ENCODE measurements at regions not wholly inside any gene's neighbourhood (a gene's known extent, or its start where the extent isn't known, plus 50 kb on each side); places are given as distances from the start of the nearest gene placed in this dataset.

- TF ChIP-seq, protein P1, sequence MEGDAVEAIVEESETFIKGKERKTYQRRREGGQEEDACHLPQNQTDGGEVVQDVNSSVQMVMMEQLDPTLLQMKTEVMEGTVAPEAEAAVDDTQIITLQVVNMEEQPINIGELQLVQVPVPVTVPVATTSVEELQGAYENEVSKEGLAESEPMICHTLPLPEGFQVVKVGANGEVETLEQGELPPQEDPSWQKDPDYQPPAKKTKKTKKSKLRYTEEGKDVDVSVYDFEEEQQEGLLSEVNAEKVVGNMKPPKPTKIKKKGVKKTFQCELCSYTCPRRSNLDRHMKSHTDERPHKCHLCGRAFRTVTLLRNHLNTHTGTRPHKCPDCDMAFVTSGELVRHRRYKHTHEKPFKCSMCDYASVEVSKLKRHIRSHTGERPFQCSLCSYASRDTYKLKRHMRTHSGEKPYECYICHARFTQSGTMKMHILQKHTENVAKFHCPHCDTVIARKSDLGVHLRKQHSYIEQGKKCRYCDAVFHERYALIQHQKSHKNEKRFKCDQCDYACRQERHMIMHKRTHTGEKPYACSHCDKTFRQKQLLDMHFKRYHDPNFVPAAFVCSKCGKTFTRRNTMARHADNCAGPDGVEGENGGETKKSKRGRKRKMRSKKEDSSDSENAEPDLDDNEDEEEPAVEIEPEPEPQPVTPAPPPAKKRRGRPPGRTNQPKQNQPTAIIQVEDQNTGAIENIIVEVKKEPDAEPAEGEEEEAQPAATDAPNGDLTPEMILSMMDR (conservative IDR thresholded peaks at IDR 0.05; ENCODE audit: low read depth, low read length) = no peak
- no peak overlapping the region for H3K4me3 ChIP-seq (ENCODE audit: low read depth, low read length)
- DNase-seq (ENCODE audit: low read depth) = no peak
Observed at GRCh38 chr3:23656199-23656598, 149.6 kb upstream of the UBE2E1 start.

DNA sequence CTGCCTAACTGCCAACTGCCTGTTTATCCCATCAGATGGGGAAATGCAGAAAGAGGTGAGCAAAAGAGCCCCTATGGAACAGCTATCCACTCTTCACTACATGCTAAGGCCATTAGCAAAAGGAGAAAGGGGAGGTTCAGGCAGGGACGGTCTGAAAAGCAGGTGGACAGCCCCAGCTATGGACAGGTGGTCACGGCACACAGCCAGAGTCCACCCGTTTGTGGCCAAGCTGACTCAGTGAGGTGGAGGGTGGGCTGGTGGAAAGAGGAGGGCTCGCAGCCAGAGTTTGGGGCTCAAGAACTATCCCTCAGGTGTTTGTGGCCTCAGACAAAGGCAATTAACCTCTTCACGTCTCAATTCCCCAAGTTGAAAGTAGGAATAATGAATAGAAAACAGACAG, 148.9 kb upstream of the UBE2E1 start:
- TF ChIP-seq, protein P1 (conservative IDR thresholded peaks at IDR 0.05; ENCODE audit: low read depth, low read length) = no peak

DNA sequence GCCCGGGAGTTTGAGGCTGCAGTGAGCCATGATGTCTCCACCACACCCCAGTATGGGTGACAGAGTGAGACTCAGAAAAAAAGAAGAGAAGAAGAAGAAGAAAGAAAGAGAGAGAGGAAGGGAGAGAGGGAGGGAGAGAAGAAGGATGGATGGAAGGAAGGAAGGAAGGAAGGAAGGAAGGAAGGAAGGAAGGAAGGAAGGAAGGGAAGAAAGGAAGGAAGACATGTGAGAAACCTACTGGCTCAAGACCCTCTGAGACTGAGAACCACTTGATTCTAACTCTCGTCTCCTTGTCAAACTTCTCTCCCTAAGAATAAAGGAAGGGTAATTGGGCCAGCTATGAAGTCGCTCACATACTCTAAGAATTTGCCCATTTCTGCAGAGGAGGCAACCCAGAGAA, 148.1 kb upstream of the UBE2E1 start:
- DNase-seq (ENCODE audit: low read depth) = no peak
- H3K4me3 ChIP-seq (ENCODE audit: low read depth, low read length) = no peak overlapping the region
- TF ChIP-seq, protein P1 (conservative IDR thresholded peaks at IDR 0.05; ENCODE audit: low read depth, low read length) = no peak

More for the DNA sequence above, 148.9 kb upstream of the UBE2E1 start:
- no peak for DNase-seq (ENCODE audit: low read depth)
- no peak overlapping the region for H3K4me3 ChIP-seq (ENCODE audit: low read depth, low read length)

DNA sequence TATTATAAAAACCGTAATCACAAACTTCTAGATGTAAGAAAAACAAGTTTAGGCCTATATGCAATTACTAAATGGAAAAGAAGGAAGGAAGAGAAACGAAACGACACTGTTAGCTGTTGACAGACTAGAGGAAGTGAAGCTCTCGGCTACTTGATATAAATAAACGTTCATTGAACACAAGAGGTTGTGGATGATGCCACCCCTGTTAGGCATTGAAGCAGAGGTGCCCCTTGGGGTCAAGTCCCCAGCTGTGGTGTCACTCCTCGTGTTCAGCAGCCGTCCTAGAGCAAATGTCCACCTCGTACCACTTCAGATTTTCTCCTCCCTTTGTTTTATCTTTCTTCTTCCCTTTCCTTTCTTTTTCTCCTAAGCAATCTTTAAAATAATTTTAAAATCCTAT, 146.5 kb upstream of the UBE2E1 start:
- no peak overlapping the region for H3K4me3 ChIP-seq (ENCODE audit: low read depth, low read length)
- DNase-seq (ENCODE audit: low read depth) = no peak
- TF ChIP-seq, protein P1 (conservative IDR thresholded peaks at IDR 0.05; ENCODE audit: low read depth, low read length) = no peak

- H3K4me3 ChIP-seq (ENCODE audit: low read depth, low read length) = no peak overlapping the region
- TF ChIP-seq, protein P1 (conservative IDR thresholded peaks at IDR 0.05; ENCODE audit: low read depth, low read length) = no peak
- DNase-seq (ENCODE audit: low read depth) = no peak
Observed at GRCh38 chr3:23659840-23660430, 145.8 kb upstream of the UBE2E1 start.

- DNase-seq (ENCODE audit: low read depth) = no peak
- no peak overlapping the region for H3K4me3 ChIP-seq (ENCODE audit: low read depth, low read length)
Observed at GRCh38 chr3:23662079-23662617, 143.6 kb upstream of the UBE2E1 start.

More at GRCh38 chr3:23662079-23662617, 143.6 kb upstream of the UBE2E1 start:
- TF ChIP-seq, protein P1 (conservative IDR thresholded peaks at IDR 0.05; ENCODE audit: low read depth, low read length) = no peak

Measured in epithelial cell of proximal tubule (primary cell).